ENCODE measurements at regions not wholly inside any gene's neighbourhood (a gene's known extent, or its start where the extent isn't known, plus 50 kb on each side); places are given as distances from the start of the nearest gene placed in this dataset.

DNA sequence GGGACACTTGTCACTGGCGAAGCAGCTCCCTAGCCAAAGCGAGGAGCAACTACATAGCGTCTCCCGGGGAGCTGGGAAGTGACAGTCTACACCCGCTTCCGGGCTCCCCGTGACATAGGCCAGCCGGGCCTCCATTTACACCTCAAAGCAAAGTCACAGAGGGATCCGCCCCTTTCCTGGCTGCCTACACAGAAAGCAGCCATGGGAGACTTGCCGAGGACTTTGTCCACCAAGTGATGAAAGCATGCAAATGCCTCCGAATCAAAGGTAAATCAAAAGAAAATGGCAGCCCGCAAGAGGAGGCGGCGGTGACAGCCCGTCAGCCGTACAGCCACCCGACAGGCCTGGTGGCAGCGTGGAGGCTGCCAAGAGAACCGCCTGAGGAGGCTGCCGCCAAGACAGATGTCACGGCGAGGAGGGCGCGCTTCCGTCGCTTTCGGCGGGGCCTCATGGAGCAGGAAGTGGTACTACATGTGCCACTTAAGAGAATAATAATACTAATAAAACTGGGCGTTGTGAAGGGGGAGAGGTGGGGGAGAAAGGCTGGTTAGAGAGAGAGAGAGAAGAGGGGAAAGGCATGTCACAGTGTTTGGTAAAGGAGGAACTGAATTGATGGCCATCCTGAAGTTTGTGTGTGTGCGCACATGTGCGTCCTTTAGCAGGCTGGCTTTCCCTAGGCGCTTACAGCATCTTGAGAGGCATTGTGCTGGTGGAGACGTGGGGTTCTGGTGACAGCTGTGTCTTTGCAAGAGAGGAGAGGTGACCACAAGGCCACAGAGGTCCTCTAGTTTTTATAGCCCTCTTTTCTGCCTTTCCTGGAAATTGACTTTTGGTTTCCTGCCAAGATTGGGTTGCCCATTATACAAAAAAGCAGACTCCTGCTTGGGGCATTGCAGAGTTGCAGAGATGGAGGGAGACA, 661.7 kb downstream of the VRK1 start:
- TF ChIP-seq, protein P1, sequence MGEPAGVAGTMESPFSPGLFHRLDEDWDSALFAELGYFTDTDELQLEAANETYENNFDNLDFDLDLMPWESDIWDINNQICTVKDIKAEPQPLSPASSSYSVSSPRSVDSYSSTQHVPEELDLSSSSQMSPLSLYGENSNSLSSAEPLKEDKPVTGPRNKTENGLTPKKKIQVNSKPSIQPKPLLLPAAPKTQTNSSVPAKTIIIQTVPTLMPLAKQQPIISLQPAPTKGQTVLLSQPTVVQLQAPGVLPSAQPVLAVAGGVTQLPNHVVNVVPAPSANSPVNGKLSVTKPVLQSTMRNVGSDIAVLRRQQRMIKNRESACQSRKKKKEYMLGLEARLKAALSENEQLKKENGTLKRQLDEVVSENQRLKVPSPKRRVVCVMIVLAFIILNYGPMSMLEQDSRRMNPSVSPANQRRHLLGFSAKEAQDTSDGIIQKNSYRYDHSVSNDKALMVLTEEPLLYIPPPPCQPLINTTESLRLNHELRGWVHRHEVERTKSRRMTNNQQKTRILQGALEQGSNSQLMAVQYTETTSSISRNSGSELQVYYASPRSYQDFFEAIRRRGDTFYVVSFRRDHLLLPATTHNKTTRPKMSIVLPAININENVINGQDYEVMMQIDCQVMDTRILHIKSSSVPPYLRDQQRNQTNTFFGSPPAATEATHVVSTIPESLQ (CRISPR knock-in tag; IDR thresholded peaks at IDR 0.05): no peak
- no peak for TF ChIP-seq ESRRA (CRISPR knock-in tag; IDR thresholded peaks at IDR 0.05; ENCODE audit: borderline replicate concordance)
- TF ChIP-seq, protein P2, sequence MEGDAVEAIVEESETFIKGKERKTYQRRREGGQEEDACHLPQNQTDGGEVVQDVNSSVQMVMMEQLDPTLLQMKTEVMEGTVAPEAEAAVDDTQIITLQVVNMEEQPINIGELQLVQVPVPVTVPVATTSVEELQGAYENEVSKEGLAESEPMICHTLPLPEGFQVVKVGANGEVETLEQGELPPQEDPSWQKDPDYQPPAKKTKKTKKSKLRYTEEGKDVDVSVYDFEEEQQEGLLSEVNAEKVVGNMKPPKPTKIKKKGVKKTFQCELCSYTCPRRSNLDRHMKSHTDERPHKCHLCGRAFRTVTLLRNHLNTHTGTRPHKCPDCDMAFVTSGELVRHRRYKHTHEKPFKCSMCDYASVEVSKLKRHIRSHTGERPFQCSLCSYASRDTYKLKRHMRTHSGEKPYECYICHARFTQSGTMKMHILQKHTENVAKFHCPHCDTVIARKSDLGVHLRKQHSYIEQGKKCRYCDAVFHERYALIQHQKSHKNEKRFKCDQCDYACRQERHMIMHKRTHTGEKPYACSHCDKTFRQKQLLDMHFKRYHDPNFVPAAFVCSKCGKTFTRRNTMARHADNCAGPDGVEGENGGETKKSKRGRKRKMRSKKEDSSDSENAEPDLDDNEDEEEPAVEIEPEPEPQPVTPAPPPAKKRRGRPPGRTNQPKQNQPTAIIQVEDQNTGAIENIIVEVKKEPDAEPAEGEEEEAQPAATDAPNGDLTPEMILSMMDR (IDR thresholded peaks at IDR 0.05): no peak

Measured in WTC11 (cell line).